ENCODE measurements at regions not wholly inside any gene's neighbourhood (a gene's known extent, or its start where the extent isn't known, plus 50 kb on each side); places are given as distances from the start of the nearest gene placed in this dataset.

- H3K27me3 ChIP-seq (ENCODE audit: control insufficient read depth, insufficient read depth, low read length), result no peaks in the 10 kb centered on the region
- H3K27ac ChIP-seq (ENCODE audit: insufficient read depth, low read length), result no peak overlapping the region
- H3K4ac ChIP-seq (ENCODE audit: low read depth, low read length), result no peak overlapping the region
- no peak overlapping the region for H3K14ac ChIP-seq (replicated peaks; ENCODE audit: low read depth, low read length)
- no peak overlapping the region for H2BK120ac ChIP-seq (ENCODE audit: low read depth, low read length)
- no peak overlapping the region for H4K8ac ChIP-seq (ENCODE audit: low read depth in 2 of 2, low read length in 2 of 2)
- no peaks in the 10 kb centered on the region for H3K36me3 ChIP-seq (ENCODE audit: control insufficient read depth, insufficient read depth, low read length)
- no peaks in the 10 kb centered on the region for H4K20me1 ChIP-seq (ENCODE audit: insufficient read depth, low read length)
- in situ Hi-C loops (cut with MboI; ENCODE audit: low sequenced_read_pairs) (no loop called here), intact Hi-C loops (cut with micrococcal nuclease) (no loop called here), dilution Hi-C loops (cut with HindIII; ENCODE audit: low sequenced_read_pairs, unreplicated experiment) (no loop called here)
- no peak overlapping the region for H3K9ac ChIP-seq (ENCODE audit: low read depth, low read length)
- H4K91ac ChIP-seq (ENCODE audit: insufficient read depth, low read depth, low read length), result no peak overlapping the region
- no peaks in the 10 kb centered on the region for H3K79me1 ChIP-seq (ENCODE audit: low read depth in 1 of 2, low read length in 2 of 2)
- no peak overlapping the region for H3K56ac ChIP-seq (ENCODE audit: extremely low read depth, insufficient read depth, low read length)
- H2BK5ac ChIP-seq (ENCODE audit: low read depth, low read length, poor library complexity, severe bottlenecking), result no peak overlapping the region
- H3K4me1 ChIP-seq (ENCODE audit: control insufficient read depth, insufficient read depth, low read length), result no peaks in the 10 kb centered on the region
- H2BK15ac ChIP-seq (ENCODE audit: low read depth, low read length), result no peak overlapping the region
- no peak overlapping the region for H2AK9ac ChIP-seq (replicated peaks; ENCODE audit: low read depth, low read length, poor library complexity)
- H3K4me2 ChIP-seq (ENCODE audit: low read depth, low read length), result no peak overlapping the region
- ATAC-seq (ENCODE audit: low read depth) (no peak), DNase-seq (no peak)
- CTCF ChIA-PET, result no interaction called here
- no peak for TF ChIP-seq MXI1 (IDR thresholded peaks at IDR 0.05; ENCODE audit: borderline replicate concordance, low read depth, low read length)
- POLR2A ChIA-PET (ENCODE audit: unreplicated experiment), result no interaction called here
- H3K9me1 ChIP-seq (ENCODE audit: insufficient read depth, low read length), result no peaks in the 10 kb centered on the region
- no peak overlapping the region for H3K4me3 ChIP-seq (ENCODE audit: insufficient read depth, low read depth, low read length)
- H2AFZ ChIP-seq (replicated peaks; ENCODE audit: low read length, poor library complexity), result no peak overlapping the region
- no peak overlapping the region for H4K5ac ChIP-seq (ENCODE audit: low read depth, low read length)
- no peak overlapping the region for H2AK5ac ChIP-seq (ENCODE audit: low read depth, low read length)
- no peak overlapping the region for H3K23ac ChIP-seq (ENCODE audit: low read depth, low read length)
- BruUV-seq (replicated peaks), result no TSS peak
- peaks cover 3% of the 10 kb centered on the region; the same call in 1 of the 2 replicates for H3K9me3 ChIP-seq (ENCODE audit: control insufficient read depth, insufficient read depth, low read length)
- H2BK20ac ChIP-seq (ENCODE audit: low read depth, low read length), result no peak overlapping the region
- H3K18ac ChIP-seq (ENCODE audit: low read depth, low read length), result no peak overlapping the region
These were observed 525.7 kb downstream of the RAB28 start for GRCh38 chr4:12958436-12958835.
